K562 (cell line): ENCODE measurements at regions not wholly inside any gene's neighbourhood (a gene's known extent, or its start where the extent isn't known, plus 50 kb on each side); places are given as distances from the start of the nearest gene placed in this dataset.
"Not testable (repeated sequence)": the region's sequence is repeated elsewhere in the genome, so short reads cannot be mapped to it uniquely, and the experiment has no call there.

ENCODE experiments used
- ATAC-seq: fragments of 200-7000 bp; cut with Tn5 transposase; 3 replicates; pipeline ENCODE4 v1.9.1; 2020; ENCODE audit warnings: moderate library complexity
- BruUV-seq: library from RNA; stranded (reverse); fragments of 400-500 nt; replicated peaks from 2 replicates; lab custom pipeline; 2021; lab: Mats Ljungman, UMichigan
- CTCF ChIA-PET: fragments of 300-600 bp; formaldehyde crosslinking; extraction: SDS; loops from one replicate; lab custom pipeline; 2021; ENCODE audit warnings: low intra/inter-chr PET ratio; lab: Yijun Ruan, JAX
- POLR2A ChIA-PET: fragments of 300-600, 350-650 bp; sonication (Branson Sonifier 250); formaldehyde crosslinking; extraction: SDS; loops from one replicate; lab custom pipeline; 2021; ENCODE audit warnings: antibody characterized with exemption, inconsistent platforms; lab: Yijun Ruan, JAX
- DNase-seq, 4 experiments: peaks; one replicate each; pipeline versions ENCODE4 v3.0.0 to v3.0.0-alpha.2; 2011 to 2018; ENCODE audit warnings: low spot score in 3 of 4, mixed read lengths in 3 of 4; ENCODE audit errors: extremely low read depth in 1 of 4
- FAIRE-seq: peaks from 2 replicates; lab custom pipeline; 2011; peaks lifted over from hg19 to GRCh38; lab: Jason Lieb, UNC
- H2AFZ ChIP-seq: 2 replicates; pipeline ENCODE4 v1.6.0; 2011; ENCODE audit warnings: low read depth, low read length, control low read depth, inconsistent platforms
- H3K27ac ChIP-seq: fragments of 200-600 bp; 3 replicates; pipeline ENCODE4 v1.8.0; 2011; ENCODE audit warnings: low read depth, mild to moderate bottlenecking, control low read depth, inconsistent platforms, low read length, moderate library complexity, mixed read lengths; ENCODE audit errors: extremely low read depth
- H3K27me3 ChIP-seq, 2 experiments: fragments of 300-600 bp in 1 of 2; 2 replicates in 1 of 2; 3 replicates in 1 of 2; pipeline versions ENCODE4 v1.6.0 to v1.8.0; 2011; ENCODE audit warnings: inconsistent platforms in 2 of 2, low read length in 2 of 2, mild to moderate bottlenecking in 1 of 2, mixed read lengths in 1 of 2, moderate library complexity in 1 of 2; ENCODE audit not compliant: control insufficient read depth in 2 of 2, insufficient read depth in 2 of 2
- H3K36me3 ChIP-seq: fragments of 300-600 bp; 3 replicates; pipeline ENCODE4 v1.8.0; 2011; ENCODE audit warnings: mild to moderate bottlenecking, low read length, inconsistent platforms; ENCODE audit not compliant: control insufficient read depth, insufficient read depth
- H3K4me1 ChIP-seq, 2 experiments: fragments of 200-600 bp in 1 of 2; replicated peaks in 1 of 2; 2 replicates in 1 of 2; 3 replicates in 1 of 2; pipeline versions ENCODE4 v1.5.1 to v1.8.0; 2011; ENCODE audit warnings: inconsistent platforms in 2 of 2, low read length in 2 of 2, mild to moderate bottlenecking in 1 of 2, mixed read lengths in 1 of 2, moderate library complexity in 1 of 2; ENCODE audit not compliant: control insufficient read depth in 2 of 2, insufficient read depth in 2 of 2
- H3K4me2 ChIP-seq: 2 replicates; pipeline ENCODE4 v1.6.1; 2011; ENCODE audit warnings: low read length, control low read depth, inconsistent platforms, mixed read lengths; ENCODE audit not compliant: insufficient read depth
- H3K4me3 ChIP-seq: fragments of 200-600 bp; sonication (generic), shearing (Covaris generic); 2 replicates; pipeline ENCODE4 v1.5.1; 2016; ENCODE audit warnings: control low read depth, inconsistent platforms
- H3K79me2 ChIP-seq: fragments of 200-600 bp; 3 replicates; pipeline ENCODE4 v1.8.0; 2011; ENCODE audit warnings: low read length, inconsistent platforms; ENCODE audit not compliant: control insufficient read depth, insufficient read depth
- H3K9ac ChIP-seq, 2 experiments: 2 replicates each; pipeline versions ENCODE4 v1.6.0 to v1.6.1; 2011; ENCODE audit warnings: low read depth in 2 of 2, low read length in 2 of 2, control low read depth in 1 of 2, inconsistent platforms in 1 of 2, mild to moderate bottlenecking in 1 of 2, mixed read lengths in 1 of 2; ENCODE audit not compliant: insufficient read depth in 1 of 2
- H3K9me1 ChIP-seq: one replicate; pipeline ENCODE4 v1.6.0; 2011; ENCODE audit warnings: inconsistent platforms, mild to moderate bottlenecking, low read length, moderate library complexity; ENCODE audit not compliant: control insufficient read depth, insufficient read depth
- H3K9me3 ChIP-seq: replicated peaks from 2 replicates; pipeline ENCODE4 v1.5.1; 2011; ENCODE audit warnings: low read depth, low read length, inconsistent platforms; ENCODE audit not compliant: control insufficient read depth, insufficient read depth
- H4K20me1 ChIP-seq: replicated peaks from 2 replicates; pipeline ENCODE4 v1.6.1; 2011; ENCODE audit warnings: low read length, inconsistent platforms, mixed read lengths; ENCODE audit not compliant: control insufficient read depth, insufficient read depth
- BRD9 ChIP-seq: fragments of 450-650 bp; IDR thresholded peaks from 2 replicates; pipeline ENCODE4 v1.6.1; 2018; ENCODE audit warnings: low read depth; ENCODE audit not compliant: partially characterized antibody
- THRB ChIP-seq: fragments of 450-650 bp; formaldehyde crosslinking; conservative IDR thresholded peaks from 2 replicates; pipeline ENCODE4 v1.4.0; 2022; ENCODE audit warnings: mild to moderate bottlenecking, missing genetic modification characterization
- WGBS: fragments of 100-300 bp; shearing (Covaris generic); methylation state at CpG from one replicate; pipeline ENCODE4 v1.1.6; 2016; ENCODE audit warnings: low coverage, mixed read lengths; ENCODE audit not compliant: insufficient coverage; ENCODE audit errors: missing lambda C conversion rate; 5-methylcytosine and 5-hydroxymethylcytosine counted together
- in situ Hi-C: fragments of 300-500 bp; cut with MboI; formaldehyde crosslinking; loops from 4 replicates; pipeline ENCODE4 v1.15.0; 2018; ENCODE audit warnings: inconsistent platforms, mixed read lengths
- intact Hi-C: fragments of 100-400 bp; cut with micrococcal nuclease; formaldehyde crosslinking; loops from 2 replicates; pipeline ENCODE4 v1.14.2; 2022

- H3K27ac ChIP-seq, H3K9ac ChIP-seq, intact Hi-C loops, H3K4me2 ChIP-seq, H3K36me3 ChIP-seq, H2AFZ ChIP-seq, ATAC-seq, POLR2A ChIA-PET, H3K27me3 ChIP-seq, H3K79me2 ChIP-seq, CTCF ChIA-PET, FAIRE-seq, H3K4me3 ChIP-seq, in situ Hi-C loops, H3K9me1 ChIP-seq, BruUV-seq, H4K20me1 ChIP-seq, H3K4me1 ChIP-seq, DNase-seq, H3K9me3 ChIP-seq: not testable (repeated sequence)
- 1% methylated on average over 14 of the region's 14 CpGs for WGBS
- TF ChIP-seq THRB (CRISPR knock-in tag), result 0 out of 2 replicates have a peak, but pooled peaks have one; percentile 27
Observed at GRCh38 chr2:89811910-89812309, 1120.4 kb downstream of the RPIA start.

- 2% methylated on average over 16 of the region's 16 CpGs for WGBS
- TF ChIP-seq BRD9, result peak; percentile 9
- H3K9ac ChIP-seq, result not testable (repeated sequence)
Observed at GRCh38 chr2:89814359-89814758, 1122.9 kb downstream of the RPIA start.

More at GRCh38 chr2:89814359-89814758, 1122.9 kb downstream of the RPIA start:
- H3K36me3 ChIP-seq, BruUV-seq, H2AFZ ChIP-seq, FAIRE-seq, ATAC-seq, H3K4me3 ChIP-seq, CTCF ChIA-PET, H3K9me1 ChIP-seq, H4K20me1 ChIP-seq, in situ Hi-C loops, H3K4me2 ChIP-seq, intact Hi-C loops, H3K79me2 ChIP-seq, POLR2A ChIA-PET, H3K27ac ChIP-seq, DNase-seq, H3K27me3 ChIP-seq, H3K4me1 ChIP-seq: not testable (repeated sequence)
- peaks cover 12% of the 10 kb centered on the region; the same call in 1 of the 2 replicates for H3K9me3 ChIP-seq
